OCI-M1 (cell line): ENCODE measurements at regions not wholly inside any gene's neighbourhood (a gene's known extent, or its start where the extent isn't known, plus 50 kb on each side); places are given as distances from the start of the nearest gene placed in this dataset.
"Not testable (repeated sequence)": the region's sequence is repeated elsewhere in the genome, so short reads cannot be mapped to it uniquely, and the experiment has no call there.

Experiments
- DNase-seq: peaks from one replicate; lab custom pipeline; 2025; lab: John Stamatoyannopoulos, UW

DNA sequence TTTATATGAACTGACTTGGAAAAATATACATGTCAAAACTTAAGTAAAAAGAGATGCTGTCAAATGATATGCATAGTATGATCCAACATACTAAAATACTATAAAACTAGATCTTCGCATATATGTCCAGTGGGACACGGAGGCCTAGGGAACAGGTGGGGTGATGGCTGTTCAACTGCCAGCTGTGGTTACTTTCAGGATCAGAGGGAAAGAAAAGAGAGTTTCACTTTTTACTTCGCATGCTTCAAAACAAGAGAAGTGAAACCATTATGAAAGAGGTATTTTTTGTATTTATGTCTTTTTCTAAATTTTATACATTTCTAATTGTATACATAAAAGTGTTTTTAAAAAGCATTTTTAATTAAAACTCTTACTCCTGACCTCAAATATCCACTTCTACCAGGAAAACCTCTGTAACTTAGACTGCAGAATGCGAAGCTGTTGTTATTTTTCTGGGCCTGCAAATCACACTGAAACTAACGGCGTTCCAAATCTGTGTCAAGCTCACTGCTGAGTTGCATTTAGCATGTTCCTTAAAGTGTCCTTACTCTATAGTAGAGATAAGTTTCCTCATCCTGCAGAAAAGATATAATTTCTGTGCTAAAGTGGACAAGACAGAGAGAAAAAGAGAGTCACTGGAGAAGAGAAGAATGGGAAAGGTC lies 97.8 kb upstream of the SLC35G4 start:
- DNase-seq, result no peak

DNA sequence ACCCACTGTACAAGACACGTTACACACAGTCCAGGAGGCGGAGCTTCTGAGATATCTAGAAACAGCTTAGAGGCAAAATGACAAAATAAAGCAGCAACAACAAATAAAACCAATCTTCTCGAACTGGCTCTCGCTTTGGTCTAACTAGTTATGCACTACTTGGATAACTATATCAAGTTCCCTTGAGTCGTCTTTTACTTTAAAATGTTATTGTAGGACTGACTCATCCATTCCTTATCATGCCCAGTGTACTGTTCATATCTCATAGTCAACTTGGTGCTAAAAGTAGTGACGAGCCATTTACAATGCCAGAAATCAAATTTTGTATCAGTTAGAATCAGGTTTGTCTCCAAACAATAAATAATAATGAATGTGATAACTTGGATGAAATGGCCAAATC lies 102.5 kb upstream of the SLC35G4 start:
- DNase-seq, result peak; percentile 28

DNA sequence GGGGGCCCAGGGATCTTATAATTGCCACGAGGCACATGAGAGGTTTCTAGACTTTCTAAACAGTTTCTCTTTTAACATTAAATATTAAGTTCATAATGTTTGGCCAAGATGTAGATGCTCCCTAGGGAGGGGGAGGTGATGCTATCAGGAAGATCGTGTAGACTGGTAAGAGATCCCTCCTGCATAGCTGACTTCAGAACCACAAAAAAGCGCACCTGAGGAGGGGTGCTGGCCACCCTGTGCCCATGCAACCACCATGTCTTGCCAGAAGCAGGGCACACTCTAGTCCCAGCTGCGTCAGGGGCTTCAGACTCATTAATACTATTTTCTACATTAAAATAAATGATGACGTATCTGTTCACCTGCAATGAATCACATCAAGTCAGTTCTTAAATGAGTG lies 103.4 kb upstream of the SLC35G4 start:
- no peak for DNase-seq

DNA sequence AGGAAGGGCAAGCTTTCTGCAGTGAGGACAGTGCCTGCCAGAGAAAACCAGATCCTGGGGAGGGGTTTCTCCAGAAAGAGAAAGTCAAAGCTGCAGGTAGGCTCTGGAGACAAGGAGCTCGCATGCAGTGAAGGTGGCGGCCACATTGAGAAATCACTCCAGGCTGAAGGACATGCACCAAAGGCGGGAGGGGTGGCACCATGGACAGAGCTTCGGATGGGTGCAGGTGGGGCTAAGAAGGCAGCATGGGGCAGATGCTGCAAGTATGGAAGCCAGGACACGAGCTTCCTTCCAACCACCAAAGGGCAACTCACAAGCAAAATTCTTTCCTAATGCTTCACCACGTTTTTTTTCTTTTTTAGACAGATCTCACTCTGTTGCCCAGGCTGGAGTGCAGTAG lies 104.4 kb upstream of the SLC35G4 start:
- DNase-seq, result no peak

DNA sequence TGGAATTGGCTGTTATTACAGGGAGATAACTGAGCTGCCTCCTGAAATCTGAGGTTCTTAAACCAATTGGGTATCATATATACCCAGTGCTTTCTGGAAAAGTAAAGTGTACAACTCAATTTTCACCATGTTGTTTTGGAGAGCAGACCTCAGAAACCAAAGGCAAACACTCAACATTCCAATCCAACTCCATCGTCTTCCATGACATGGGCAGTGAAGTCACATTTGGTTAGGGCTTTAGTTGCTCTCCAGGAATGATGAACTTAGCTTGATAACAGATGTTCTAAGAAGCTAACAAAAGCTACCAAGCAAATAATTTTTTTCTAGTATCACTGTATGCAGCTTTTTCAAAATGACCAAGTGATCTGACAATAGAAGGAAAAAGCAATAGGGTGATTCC lies 107.0 kb upstream of the SLC35G4 start:
- DNase-seq, result no peak

DNA sequence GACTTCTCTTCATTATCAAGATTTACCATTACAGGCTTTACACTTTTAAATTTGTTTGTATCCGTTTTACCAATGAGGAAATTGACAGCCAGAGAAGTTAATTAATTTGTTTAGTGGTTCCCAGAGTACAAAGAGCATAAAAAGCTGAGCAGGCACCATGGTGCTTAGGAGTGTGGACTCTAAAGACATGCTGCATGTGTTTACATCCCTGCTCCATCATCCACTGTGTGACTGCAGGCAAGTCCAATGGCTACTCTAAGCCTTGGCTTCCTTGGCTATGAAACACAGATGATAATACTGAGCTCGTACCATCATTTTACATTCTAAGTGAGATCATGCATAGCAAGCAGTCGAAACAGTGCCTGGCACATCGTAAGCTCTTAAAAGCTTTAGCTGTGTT lies 108.0 kb upstream of the SLC35G4 start:
- DNase-seq, result no peak

DNA sequence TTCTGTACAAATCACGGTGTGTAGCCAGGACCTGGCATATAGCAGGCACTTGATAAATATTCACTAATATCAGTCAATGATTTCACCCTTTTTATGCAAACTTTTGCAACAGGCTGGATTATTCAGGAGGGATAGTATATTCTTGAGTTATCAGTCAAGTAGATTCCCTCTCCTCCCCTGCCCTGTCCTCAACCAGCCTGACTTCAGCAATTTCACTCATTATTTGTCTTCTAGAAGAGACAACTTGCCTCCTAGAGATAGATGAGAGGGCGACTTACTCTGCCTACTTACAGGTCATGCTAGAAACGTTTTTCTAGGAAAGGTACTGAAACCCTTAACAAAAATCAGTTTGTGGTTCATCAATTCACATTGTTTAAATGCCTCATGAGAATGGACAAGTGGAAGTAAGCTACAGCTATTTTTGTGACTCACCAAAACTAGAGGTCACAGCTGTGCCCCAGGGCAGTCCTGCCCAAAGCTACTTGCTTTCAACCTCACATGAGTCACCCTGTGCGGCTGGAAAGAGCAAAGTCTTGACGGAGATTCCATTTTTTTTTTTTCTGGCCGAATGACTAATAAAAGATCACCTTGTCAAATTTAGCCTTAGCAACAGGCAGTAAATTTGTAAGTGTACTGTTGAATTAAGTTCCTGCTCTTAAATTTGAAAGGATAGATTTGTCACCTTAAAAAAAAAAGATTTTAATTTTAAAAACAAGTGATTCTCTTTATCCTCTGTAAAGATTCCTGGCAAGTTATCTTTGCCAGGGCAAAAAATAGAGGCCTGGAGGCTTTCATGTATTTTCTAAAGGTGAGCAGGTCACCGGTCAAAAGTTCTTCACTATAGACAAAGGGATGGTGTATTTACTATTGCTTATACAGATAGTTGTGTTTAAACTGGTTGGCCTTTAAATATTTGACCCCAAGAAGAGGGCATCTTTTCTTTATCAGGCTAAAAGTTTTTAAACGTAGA lies 109.0 kb upstream of the SLC35G4 start:
- DNase-seq, result peak; percentile 34

DNA sequence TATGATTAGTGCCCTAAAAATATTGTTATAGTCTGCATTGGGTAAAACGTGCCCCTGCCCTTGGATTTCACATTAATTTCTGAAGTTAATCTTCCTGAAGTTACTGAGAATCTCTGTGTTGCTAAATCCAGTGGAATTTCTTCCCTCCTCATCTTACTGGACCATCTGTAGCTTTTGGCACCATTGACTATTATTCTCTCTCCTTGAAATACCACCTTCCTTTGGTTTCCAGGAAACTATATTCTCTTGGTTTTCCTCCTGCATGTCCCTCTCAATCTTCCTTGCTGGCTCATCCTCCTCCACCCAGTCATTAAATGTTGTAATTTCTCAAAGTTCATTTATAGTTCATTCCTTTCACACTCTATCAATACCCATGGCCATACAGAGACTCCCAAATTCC lies 110.6 kb upstream of the SLC35G4 start:
- no peak for DNase-seq

DNA sequence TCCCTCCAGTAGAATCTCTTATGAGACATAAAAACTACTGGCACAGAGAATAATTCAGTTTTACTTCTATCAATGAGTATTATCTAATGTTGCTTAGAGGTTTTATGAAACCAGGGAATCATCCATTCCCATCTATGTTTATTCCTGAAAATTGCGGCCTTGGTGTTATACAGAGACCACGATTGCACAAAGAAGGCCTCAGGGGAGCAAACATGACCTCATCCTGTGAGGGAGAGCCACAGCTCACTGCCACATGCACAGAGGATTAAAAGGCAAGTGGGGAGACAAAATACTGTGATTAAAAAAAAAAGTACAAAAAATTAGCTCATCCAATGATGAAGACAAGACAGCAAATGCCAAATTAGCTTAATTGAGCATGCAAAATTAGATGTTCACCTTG lies 111.8 kb upstream of the SLC35G4 start:
- DNase-seq, result no peak

DNA sequence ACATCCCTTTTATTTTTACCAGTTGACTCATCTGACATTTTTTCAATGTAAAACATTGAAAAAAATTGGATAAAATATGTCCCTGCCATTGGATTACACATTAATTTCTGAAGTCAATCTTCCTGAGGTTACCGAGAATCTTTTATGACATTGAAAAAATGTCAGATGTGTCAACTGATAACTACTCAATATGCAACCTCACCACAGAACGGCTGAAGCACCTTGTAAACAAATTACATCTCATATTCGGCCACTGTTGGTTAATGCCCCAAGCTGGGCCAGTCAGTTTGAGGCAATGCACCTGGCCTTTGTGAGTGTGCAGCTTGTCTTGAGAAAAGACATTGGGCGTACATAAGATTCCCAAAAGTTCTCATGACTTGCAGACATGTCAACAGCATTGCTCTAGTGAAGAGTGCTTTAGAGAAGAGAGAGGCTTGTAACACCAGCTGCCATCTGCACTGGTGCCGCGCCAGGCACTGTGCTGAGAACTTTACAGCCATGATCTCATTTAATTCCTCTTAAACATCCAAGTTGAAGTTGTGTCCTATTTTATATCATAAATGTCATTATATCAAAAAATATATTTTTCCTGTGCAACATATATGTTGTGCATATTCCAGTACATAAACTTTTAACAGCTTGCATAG lies 112.7 kb upstream of the SLC35G4 start:
- no peak for DNase-seq

DNA sequence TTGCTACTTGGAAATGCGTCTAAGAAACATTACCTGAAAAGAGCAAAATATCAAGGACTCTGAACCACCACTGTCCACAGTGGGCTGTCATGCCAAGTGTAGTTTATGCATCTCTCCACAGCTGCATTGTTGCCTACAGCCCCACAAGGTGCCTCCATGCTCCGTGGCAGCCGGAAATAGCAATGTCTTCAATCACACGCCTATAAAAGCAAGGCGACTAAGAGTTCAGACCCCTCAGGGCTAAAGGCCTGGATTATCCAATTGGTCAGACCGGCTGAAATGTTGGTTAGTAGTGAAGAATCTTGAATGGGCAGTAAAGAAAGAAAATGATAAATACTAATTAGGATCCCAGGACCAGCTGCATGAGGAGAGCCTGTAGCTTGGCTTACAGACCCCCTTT lies 114.0 kb upstream of the SLC35G4 start:
- no peak for DNase-seq

DNA sequence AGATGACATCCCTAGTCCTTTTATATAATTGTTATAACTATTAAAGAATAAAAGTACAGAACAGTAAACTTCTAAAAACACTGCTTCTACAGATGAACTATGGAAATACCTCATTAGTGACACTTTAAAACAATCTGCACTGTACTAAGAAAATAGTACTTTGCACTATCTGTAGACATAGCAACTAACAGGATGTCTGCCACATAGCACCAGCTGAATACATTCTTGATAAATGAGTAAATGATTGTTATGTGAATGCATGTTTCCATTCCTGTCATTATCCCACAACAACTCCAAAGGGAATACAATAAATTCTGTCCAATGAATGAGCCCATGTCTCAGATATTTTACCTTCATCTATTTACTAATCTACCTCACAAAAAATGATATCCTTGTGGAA lies 115.3 kb upstream of the SLC35G4 start:
- DNase-seq, result no peak

DNA sequence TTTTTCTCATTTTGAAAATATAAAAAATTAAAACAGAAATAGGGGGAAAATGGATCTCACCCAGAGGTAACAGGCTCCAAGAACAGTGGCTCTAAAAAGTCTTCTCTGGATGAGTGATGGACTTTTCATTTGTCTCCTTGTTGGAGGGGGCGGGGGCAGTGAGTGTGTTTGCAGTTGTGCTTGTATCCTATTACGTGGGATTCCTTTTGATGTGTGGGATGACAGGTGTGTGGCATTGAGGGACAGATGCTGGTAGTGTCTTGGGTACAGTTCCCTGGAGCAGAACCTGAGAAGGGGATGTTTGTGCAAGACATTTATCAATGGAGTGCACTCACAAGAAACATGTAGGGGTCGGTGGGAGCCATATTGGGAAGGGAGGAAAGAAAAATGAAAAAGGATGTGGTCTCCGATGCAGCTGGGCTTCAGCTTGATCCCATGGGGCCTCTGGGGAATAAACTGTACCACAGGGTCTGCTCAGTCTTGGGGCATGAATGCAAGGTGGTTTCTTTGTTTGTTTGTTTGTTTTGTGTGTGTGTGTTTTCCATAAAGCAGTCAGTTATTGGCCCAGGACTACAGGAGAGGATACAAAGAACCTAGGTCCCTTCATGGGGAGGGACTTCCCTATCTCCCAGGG lies 120.0 kb upstream of the SLC35G4 start:
- no peak for DNase-seq

DNA sequence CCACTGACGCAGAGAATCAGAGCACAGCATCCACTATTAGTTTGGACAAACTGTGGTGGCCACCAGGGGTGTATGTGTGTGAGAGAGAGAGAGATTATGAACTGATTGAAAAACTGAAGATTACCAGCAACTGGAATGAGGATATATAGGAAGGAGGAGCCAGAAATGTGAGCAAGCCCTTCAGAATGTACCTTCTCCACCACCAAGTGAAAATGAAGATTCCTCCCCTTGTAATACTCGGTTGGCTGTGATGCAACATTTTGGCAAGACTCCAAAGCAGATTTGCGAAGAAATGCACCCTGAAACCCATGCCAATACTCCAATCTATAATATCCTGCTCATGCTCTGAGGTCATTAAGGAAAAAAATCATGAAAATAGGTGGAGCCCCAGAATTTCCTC lies 121.2 kb upstream of the SLC35G4 start:
- no peak for DNase-seq

DNA sequence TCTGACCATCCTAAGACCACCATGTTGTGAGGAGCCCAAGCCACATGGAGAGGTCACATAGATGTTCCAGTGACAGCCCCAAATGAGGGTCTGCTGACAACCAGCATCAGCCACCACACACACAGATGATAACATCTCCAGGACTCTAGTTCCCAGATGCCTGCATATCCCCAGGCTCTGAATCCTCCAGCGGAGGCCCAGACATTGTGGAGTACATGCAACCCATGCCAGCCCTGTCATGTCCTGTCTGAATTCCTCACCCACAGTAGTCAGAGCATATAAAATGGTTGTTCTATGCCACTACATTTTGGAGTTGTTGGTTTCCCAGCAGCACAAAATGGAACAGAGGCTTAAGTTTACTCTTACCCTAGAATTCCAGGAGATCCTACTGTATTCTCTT lies 122.0 kb upstream of the SLC35G4 start:
- DNase-seq, result no peak

DNA sequence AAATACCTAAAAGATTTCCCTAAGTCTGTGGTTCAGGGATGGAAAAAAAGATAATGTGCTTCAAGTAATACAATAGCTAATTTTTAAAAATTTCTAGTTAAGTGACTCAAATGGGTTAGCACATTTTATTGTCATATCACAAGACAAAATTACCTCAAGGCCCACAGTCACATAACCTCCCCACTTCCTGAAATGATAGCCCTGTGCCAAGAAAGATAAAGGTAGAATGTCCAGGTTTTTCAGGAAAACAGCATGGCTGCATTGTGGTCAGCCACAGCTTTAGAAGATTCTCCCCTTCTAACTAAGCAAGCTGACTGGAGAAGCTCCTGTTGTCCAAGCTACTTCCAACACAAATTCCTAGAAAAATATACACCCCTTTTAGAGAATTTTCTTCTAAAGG lies 127.1 kb upstream of the SLC35G4 start:
- DNase-seq, result peak; percentile 20

DNA sequence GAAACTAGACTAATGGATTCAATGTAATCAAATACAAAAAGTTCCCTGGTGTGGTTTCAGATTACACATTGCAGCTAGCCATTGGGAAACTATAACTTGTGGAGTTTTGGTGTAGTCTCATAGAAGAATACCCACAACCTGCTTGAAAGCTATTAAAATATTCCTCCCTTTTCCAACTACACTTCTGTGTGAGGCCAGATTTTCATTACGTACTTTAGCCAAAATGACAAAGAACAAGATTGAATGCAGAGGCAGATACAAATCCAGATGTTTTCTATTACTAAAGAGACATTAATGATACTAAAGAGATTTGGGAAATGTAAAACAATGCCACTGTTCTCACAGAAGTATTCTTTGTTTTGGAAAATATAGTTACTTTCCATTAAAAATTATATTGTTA lies 128.7 kb upstream of the SLC35G4 start:
- DNase-seq, result no peak

DNA sequence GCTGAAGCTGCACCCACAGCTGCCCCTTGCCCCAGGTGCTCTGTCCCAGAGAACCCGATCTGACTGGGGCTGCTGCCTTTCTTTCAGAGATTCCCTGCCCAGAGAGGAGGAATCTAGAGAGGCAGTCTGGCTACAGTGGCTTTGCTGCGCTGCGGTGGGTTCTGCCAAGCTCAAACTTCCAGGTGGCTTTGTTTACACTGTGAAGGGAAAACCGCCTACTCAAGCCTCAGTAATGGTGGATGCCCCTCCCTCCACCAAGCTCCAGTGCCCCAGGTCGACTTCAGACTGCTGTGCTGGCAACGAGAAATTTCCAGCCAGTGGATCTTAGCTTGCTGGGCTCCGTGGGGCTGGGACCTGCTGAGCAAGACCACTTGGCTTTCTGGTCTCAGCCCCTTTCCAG lies 130.4 kb upstream of the SLC35G4 start:
- DNase-seq, result not testable (repeated sequence)

DNA sequence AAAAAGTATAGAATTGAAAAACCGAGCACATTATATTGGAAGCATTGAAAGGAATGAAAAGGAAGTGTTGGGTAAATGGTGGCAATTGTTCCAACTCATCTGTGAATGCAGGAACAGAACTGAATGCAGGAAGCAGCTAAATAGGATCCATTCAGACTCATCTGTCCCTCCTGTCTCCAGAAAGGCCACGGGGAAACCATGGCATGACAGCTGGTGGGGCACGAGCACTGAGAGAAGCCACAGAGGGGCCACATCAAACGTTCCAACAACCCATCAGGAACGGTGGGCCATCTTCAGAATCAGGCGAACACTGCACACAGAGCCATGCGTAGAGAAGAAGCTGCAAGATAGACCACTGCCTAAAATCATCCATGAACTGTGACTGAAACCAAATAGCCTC lies 138.5 kb upstream of the SLC35G4 start:
- DNase-seq, result no peak

DNA sequence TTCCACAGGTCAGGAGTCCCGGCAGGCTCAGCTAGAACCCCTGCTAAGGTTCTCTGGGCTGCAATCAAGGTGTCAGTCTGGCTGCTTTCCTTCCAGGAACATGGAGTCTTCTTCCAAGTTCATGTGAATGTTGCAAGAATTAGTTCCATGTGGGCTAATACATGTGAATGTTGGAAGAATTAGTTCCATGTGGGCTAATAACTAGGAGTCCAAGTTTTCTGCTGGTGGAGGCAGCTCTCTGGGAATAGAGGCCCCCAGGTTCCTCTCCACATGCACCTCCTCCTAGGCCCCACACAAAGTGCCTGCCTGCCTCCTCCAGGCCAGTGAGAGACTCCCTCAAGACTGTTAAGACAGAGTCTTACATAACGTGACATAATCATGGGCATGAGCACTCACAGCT lies 140.8 kb upstream of the SLC35G4 start:
- no peak for DNase-seq

DNA sequence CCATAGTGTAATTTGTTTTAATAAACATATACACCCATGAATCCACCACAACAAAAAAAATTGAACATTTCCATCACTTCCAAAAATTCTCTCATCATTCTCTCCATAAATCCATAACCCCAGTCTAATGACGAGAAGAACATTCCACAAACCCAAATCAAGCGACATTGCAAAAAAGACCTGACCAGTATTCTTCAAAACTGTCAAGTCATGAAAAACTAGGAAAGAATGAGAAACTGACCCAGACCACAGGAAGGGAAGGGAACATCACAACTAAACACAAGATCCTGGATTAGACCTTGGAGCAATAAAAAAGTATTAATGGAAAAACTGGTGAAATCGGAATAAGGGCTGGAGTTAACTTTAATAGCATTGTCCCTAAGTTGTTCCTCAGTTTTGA lies 141.3 kb upstream of the SLC35G4 start:
- DNase-seq, result no peak

DNA sequence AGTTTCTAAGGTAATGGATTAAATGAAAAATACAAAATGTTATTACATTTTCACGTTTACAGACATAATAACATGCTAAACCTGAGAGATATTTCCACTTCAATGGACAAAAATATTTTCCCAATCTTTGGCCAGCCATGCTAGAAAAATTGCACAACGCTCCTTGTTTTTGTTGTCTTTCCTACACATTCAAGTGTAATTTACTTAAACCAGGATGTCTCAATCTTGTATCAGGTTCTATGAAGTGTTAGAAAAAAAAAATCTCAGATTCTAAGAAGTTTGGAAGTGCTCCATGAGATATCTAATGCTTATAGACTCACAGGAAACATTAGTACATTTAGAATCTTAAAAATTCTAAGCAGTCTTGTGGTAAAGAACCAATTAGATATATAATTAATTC lies 141.8 kb upstream of the SLC35G4 start:
- no peak for DNase-seq

DNA sequence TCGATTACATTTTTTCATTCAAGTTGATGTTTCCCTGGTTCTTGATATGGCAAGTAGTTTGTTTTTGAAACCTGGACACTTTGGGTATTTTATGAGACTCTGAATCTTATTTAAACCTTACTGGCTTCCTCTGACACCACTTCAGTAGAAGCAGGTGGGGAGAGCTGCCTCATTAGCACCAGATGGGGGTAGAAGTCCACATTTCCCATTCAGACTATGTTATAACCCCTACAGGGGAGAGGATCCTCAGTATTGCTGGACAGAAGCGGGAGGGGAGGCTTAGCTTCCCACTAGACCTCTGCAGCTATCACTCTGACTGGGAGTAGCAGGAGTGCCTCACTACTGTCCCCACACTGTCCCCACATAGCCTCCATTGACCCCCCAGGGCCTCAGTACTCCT lies 145.3 kb upstream of the SLC35G4 start:
- DNase-seq, result no peak
